NAMALWA (cell line): ENCODE measurements at regions not wholly inside any gene's neighbourhood (a gene's known extent, or its start where the extent isn't known, plus 50 kb on each side); places are given as distances from the start of the nearest gene placed in this dataset.

Experiments used
- DNase-seq: peaks from one replicate; pipeline ENCODE4 v3.0.0-alpha.2; 2015; ENCODE audit warnings: low spot score

DNA sequence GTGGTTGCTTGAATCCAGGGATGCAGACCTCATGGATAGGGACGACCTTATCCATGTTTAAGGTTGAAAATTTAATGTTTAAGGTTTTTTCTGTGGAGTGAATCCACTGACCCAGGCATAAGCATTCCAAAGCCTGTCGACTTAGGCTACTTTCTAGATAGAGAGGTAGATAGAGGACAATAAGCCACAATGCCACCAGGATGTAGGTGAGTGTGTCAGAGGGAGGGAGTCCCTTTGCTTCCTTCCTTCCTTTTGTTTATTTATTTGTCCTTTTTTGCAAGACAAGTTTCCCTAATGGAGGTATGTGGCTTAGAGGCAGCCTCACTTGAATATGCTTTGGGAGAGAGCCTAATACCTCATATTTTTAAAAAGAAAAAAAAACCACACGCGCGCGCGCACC is 834.2 kb upstream of the SOX9 start:
- no peak for DNase-seq

DNA sequence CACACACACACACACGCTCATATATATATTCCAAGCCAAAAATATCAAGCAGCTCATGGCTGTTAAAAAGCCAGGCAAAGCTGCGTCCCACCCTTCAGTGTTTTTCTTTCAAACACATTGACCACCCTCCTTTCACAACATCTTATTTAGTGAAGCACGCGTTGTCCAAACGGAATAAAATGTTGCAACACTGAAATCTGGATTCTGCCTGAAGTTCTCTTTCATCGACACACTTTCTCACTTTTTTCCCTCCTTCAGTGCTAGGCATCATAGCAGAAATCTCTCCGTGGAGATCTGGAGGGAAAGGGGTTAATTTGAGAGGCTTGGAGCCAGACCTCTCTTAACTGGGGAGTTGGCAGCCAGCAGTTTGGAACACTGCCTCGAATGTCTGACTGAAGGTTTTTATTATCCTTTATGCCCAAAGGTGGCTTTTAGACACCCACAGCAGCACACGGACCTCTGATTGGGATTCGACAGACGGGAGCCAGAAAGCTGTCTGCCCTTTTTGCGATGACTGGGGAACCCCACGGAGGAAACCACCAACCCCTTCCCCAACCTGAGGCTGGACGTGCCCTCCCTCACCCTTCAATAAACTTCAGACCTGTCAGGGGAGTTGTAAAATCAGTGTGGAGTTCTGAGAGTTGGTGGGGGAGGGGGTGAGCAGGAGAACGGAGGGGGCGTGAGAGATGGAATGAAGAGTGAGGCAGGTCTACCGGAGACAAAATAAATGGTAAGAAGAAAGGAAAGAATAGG is 833.6 kb upstream of the SOX9 start:
- DNase-seq, result no peak

DNA sequence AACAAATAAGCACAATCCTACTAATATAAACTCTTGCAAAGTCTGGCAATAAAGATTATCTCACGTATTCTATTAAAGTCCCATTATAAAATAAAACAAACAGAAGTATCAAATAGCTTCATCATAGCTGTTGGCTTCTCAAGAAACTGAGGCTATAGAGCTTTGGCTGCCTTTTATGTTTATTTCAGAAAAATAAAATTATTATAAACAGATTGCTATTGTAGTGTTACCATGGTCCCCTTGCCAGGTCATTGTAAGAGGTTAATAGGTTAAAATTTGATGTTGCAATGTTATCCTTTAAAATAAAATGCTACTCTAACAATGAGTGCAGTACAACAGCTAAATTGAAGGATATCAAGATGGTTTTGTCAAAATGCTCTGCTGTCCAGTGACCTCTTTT is 828.8 kb upstream of the SOX9 start:
- no peak for DNase-seq

DNA sequence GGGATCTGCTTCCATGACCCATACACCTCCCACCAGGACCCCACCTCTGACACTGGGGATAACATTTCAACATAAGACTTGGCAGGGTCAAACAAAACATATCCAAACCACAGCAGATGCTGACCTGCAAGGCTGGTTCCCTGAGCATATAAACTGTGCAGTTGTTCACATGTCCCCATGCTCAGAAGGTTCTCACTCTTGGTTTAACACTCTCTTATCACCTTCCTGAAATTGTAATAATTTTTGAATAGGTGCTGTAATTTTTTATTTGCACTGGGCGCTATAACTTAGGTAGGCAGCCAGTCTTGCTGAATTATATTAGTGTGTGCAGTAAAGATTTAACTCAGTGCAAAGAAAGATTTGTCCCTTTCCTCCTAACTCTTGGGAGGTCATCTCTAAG is 824.8 kb upstream of the SOX9 start:
- DNase-seq, result no peak

- no peak for DNase-seq
These were observed 819.8 kb upstream of the SOX9 start for GRCh38 chr17:71301063-71301462.

GRCh38 chr17:71302721-71303549 is 817.9 kb upstream of the SOX9 start:
- no peak for DNase-seq

DNA sequence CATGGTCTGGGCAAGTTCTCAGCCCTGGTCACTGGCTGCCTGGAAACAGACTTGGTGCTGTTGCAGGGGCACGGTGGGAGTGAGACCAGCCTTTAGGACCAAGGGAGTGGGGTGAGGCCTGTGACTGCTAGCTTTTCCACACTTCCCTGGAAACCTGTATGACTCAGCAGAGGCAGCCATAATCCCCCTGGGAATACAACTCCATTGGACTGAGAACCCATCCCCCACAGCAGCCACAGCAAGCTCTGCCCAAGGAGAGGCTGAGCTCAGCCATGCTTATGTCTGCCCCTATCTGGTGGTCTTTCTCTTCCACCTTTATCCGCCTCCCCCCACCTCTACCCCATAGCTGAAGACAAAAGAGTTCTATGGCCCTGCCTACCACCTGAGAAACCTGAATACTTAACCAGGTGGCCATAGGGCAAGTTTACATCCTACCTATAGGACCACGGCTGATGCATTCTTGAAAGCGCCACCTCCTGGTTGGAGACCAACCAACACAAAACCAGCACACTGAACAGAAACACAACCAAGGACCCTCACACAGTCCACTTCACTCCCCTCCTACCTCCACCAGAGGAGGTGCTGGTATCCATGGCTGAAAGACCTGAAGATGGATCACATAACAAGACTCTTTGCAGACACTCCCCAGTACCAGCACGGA is 816.2 kb upstream of the SOX9 start:
- DNase-seq, result peak; percentile 2

DNA sequence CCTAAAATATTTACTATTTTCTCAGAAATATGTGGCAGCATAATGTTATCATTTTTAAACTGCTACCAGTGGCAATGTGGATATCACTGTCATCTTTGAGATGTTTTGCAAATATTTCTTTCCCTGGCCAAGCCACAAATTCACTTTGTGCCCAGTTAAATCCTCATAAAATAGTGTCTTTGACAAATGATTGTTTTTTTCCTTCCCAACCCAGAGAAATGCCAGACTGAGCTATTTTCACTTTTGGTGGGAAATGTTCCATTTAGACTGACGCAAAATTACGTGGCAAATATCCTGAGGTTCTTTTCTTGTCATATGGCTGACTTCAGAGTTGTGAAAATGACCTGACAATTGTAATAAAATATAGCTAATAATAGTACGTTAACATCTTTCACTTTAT is 807.0 kb upstream of the SOX9 start:
- no peak for DNase-seq

DNA sequence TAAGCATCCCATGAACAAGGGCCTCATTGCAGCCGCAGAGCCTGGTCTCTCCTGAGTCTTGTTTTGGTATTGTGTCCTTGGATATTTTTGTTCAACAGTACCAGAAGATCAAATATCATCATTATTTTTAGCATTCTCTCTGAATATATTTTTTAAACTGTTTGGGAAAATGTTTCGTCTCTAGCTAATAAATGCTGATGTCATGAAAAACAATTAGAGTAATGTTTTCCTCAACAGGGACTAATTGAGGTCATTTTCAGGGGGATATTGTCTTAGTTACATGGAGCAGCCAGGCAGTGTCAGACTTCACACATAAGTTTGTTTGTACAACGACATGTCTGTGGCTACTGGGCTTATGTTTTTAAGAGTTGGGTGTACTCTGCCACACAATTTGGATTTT is 805.3 kb upstream of the SOX9 start:
- no peak for DNase-seq

GRCh38 chr17:71316176-71316897 is 804.5 kb upstream of the SOX9 start:
- DNase-seq, result no peak

DNA sequence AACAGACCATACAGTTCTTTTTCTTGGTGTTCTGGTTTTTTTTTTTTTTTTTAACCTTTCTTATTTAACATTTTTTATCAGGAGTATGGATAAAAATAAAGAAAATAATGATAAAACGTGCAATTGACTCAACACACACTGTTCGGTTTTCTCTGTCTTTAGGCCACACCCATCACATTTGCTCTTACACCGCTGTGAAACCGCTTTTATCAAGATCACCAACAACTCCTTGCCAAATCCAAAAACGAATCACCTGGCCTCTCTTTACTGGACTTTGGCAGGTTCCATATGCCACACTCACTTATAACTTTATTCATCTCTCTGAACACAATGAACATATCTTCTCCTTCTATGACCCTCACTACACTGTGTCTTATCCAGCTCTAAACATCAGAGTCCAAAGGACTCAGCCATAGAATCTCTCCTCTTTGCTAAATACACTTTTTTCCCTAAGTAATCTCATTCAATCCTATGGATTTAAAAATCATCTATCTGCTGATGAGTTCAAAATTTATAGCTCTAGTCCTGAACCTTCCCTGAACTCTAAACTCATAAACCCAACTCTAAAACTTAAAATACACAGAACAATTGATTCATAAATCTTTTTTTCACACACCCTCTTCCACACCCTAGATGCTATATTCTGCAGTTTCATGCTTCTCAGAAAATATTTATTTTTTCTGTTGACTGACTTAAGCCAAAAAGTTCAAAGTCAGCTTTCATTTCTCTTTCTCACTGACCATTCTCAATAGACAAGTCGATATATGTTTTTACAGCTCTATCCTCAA is 800.6 kb upstream of the SOX9 start:
- DNase-seq, result no peak

GRCh38 chr17:71325117-71325516 is 795.7 kb upstream of the SOX9 start:
- DNase-seq, result no peak

- no peak for DNase-seq
These were observed 794.9 kb upstream of the SOX9 start for GRCh38 chr17:71325886-71326285.

DNA sequence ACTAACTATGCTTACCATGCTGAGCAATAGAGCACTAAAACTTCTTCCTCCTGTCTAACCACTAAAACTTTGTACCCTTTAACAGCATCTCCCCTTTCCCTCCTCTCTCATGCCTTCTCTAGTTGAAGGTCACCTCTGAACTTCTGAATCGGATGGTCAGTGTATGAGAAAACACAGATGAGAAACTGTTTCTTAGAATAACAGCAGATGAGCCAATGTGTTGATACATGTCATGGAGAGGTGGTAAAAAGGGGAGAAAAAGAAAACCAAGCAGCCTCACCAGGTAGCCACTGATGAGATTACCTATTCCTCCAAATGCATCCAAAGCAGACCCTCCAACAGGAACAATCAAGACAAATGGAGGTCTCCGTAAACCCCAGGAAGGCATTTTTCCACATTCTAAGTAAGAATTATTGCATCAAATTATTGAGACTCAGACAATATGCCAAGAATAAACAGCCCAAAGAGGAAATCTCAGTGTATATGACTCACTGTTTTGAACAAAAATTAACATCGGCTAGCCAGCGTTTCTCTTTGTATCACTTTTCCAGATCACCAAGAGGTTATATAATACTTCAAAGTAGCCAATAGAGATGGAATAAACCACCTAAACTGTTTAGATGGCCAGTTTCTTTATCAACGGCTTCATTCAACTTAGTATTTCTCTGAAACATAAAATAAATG is 793.3 kb upstream of the SOX9 start:
- DNase-seq, result no peak

- DNase-seq, result no peak
These were observed 791.3 kb upstream of the SOX9 start for GRCh38 chr17:71329310-71330098.

DNA sequence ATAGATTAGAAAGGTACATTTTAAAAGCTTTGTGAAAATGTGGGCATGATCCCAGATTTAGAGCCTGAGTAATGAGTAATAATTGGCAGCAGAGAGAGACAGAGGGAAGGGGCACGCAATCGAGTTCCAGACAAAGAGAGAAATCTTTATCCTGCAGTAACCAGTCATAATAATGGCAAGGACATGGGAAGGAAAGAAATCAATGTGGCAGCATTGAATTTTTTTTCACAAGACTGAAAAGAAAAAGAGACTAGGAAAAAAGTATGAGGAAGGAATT is 790.8 kb upstream of the SOX9 start:
- no peak for DNase-seq

DNA sequence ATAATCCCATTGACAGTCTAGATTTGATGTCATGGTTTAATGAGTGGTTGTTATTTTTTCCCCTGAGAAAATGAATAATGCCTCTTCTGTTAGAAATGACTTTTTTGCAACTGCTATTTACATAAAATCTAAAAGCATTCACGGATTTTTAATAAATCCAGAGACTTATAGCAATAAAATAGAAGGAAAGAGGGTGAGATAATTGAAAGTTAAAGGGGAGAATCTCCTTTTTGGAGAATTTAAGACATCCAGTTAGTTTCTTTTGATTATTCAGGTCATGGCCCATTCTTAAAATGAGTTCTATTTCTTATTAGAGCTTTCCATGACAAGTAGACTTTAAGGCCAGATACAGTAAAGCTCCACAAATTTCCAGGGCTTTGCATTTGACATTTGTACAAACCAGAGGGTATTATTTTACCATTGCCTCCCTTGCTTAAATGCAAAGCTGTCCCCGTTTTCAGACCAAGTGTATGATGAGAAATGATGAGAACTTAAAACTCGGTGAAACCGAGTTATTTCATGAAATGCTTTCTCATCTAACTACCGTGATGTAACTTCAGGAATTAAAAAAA is 789.0 kb upstream of the SOX9 start:
- no peak for DNase-seq

- DNase-seq, result no peak
These were observed 786.6 kb upstream of the SOX9 start for GRCh38 chr17:71334048-71334751.

- no peak for DNase-seq
These were observed 785.6 kb upstream of the SOX9 start for GRCh38 chr17:71335212-71335611.
